ENCODE measurements at regions not wholly inside any gene's neighbourhood (a gene's known extent, or its start where the extent isn't known, plus 50 kb on each side); places are given as distances from the start of the nearest gene placed in this dataset.
"Not testable (repeated sequence)": the region's sequence is repeated elsewhere in the genome, so short reads cannot be mapped to it uniquely, and the experiment has no call there.

- in situ Hi-C loops (cut with HindIII; ENCODE audit: low sequenced_read_pairs), result no loop called here
Observed at GRCh38 chr3:161893972-161894371, 397.4 kb downstream of the OTOL1 start.

GRCh38 chr3:161894657-161895056, 398.0 kb downstream of the OTOL1 start:
- in situ Hi-C loops (cut with HindIII; ENCODE audit: low sequenced_read_pairs), result no loop called here

- in situ Hi-C loops (cut with HindIII; ENCODE audit: low sequenced_read_pairs), result no loop called here
Observed at GRCh38 chr3:161905520-161906132, 409.0 kb downstream of the OTOL1 start.

- in situ Hi-C loops (cut with HindIII; ENCODE audit: low sequenced_read_pairs), result no loop called here
Observed at GRCh38 chr3:161913786-161914389, 417.3 kb downstream of the OTOL1 start.

- in situ Hi-C loops (cut with HindIII; ENCODE audit: low sequenced_read_pairs), result no loop called here
Observed at GRCh38 chr3:161914703-161915417, 418.3 kb downstream of the OTOL1 start.

GRCh38 chr3:161915418-161915750, 418.8 kb downstream of the OTOL1 start:
- in situ Hi-C loops (cut with HindIII; ENCODE audit: low sequenced_read_pairs), result no loop called here

- in situ Hi-C loops (cut with HindIII; ENCODE audit: low sequenced_read_pairs), result no loop called here
Observed at GRCh38 chr3:161920196-161920595, 423.6 kb downstream of the OTOL1 start.

GRCh38 chr3:161925749-161926360, 429.2 kb downstream of the OTOL1 start:
- in situ Hi-C loops (cut with HindIII; ENCODE audit: low sequenced_read_pairs), result no loop called here

GRCh38 chr3:161927131-161927530, 430.5 kb downstream of the OTOL1 start:
- in situ Hi-C loops (cut with HindIII; ENCODE audit: low sequenced_read_pairs), result no loop called here

- in situ Hi-C loops (cut with HindIII; ENCODE audit: low sequenced_read_pairs), result no loop called here
Observed at GRCh38 chr3:161939918-161940620, 443.5 kb downstream of the OTOL1 start.

- in situ Hi-C loops (cut with HindIII; ENCODE audit: low sequenced_read_pairs), result no loop called here
Observed at GRCh38 chr3:161940621-161940965, 444.0 kb downstream of the OTOL1 start.

- in situ Hi-C loops (cut with HindIII; ENCODE audit: low sequenced_read_pairs), result no loop called here
Observed at GRCh38 chr3:161941891-161942290, 445.3 kb downstream of the OTOL1 start.

- in situ Hi-C loops (cut with HindIII; ENCODE audit: low sequenced_read_pairs), result not testable (repeated sequence)
Observed at GRCh38 chr3:161943801-161944345, 447.3 kb downstream of the OTOL1 start.

- in situ Hi-C loops (cut with HindIII; ENCODE audit: low sequenced_read_pairs), result no loop called here
Observed at GRCh38 chr3:161946443-161946960, 449.9 kb downstream of the OTOL1 start.

- in situ Hi-C loops (cut with HindIII; ENCODE audit: low sequenced_read_pairs), result no loop called here
Observed at GRCh38 chr3:161950318-161950868, 453.8 kb downstream of the OTOL1 start.

GRCh38 chr3:161957467-161957866, 460.9 kb downstream of the OTOL1 start:
- in situ Hi-C loops (cut with HindIII; ENCODE audit: low sequenced_read_pairs), result no loop called here

- in situ Hi-C loops (cut with HindIII; ENCODE audit: low sequenced_read_pairs), result no loop called here
Observed at GRCh38 chr3:161964857-161965256, 468.2 kb downstream of the OTOL1 start.

GRCh38 chr3:161969867-161970266, 473.3 kb downstream of the OTOL1 start:
- in situ Hi-C loops (cut with HindIII; ENCODE audit: low sequenced_read_pairs), result no loop called here

- in situ Hi-C loops (cut with HindIII; ENCODE audit: low sequenced_read_pairs), result no loop called here
Observed at GRCh38 chr3:161975201-161975600, 478.6 kb downstream of the OTOL1 start.

GRCh38 chr3:161977063-161977462, 480.5 kb downstream of the OTOL1 start:
- in situ Hi-C loops (cut with HindIII; ENCODE audit: low sequenced_read_pairs), result no loop called here

GRCh38 chr3:161977850-161978249, 481.2 kb downstream of the OTOL1 start:
- in situ Hi-C loops (cut with HindIII; ENCODE audit: low sequenced_read_pairs), result no loop called here

Measured in endothelial cell of hepatic sinusoid (primary cell).